ENCODE measurements at regions not wholly inside any gene's neighbourhood (a gene's known extent, or its start where the extent isn't known, plus 50 kb on each side); places are given as distances from the start of the nearest gene placed in this dataset.
"Not testable (repeated sequence)": the region's sequence is repeated elsewhere in the genome, so short reads cannot be mapped to it uniquely, and the experiment has no call there.

DNA sequence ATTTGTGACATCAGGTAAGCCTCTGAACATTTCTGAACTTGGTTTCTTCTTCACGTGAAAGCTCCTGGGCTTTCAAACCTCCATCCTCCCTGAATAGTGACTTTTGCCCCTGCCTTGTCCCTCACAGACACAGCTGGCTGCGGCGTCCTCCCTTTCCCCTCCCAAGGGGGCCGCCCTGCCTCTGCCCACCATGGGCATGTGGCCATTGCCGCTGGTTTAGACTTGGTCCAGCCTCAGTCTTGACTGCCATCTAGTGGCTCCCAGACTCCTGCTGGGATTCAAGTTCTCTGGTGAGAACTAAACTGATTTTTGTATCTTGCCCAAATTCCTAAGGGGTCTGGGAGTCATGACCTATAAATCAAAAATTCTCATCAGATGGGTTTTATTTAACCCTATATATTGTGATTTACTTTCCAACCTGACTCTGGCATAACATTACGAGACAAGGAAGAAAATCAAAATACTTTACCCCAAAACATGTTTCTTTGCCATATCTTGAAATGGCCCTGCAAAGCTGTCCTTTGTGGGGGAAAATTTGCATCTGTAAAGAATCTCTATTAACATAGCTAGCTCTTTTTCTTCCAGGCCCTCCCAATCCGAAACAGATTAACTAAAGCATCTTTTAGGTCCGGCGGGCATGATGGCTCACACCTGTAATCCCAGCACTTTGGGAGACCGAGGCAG lies 73.9 kb upstream of the SEC14L1 start:
- TF ChIP-seq, protein P1, sequence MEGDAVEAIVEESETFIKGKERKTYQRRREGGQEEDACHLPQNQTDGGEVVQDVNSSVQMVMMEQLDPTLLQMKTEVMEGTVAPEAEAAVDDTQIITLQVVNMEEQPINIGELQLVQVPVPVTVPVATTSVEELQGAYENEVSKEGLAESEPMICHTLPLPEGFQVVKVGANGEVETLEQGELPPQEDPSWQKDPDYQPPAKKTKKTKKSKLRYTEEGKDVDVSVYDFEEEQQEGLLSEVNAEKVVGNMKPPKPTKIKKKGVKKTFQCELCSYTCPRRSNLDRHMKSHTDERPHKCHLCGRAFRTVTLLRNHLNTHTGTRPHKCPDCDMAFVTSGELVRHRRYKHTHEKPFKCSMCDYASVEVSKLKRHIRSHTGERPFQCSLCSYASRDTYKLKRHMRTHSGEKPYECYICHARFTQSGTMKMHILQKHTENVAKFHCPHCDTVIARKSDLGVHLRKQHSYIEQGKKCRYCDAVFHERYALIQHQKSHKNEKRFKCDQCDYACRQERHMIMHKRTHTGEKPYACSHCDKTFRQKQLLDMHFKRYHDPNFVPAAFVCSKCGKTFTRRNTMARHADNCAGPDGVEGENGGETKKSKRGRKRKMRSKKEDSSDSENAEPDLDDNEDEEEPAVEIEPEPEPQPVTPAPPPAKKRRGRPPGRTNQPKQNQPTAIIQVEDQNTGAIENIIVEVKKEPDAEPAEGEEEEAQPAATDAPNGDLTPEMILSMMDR (conservative IDR thresholded peaks at IDR 0.05; ENCODE audit: low read depth, low read length), result peak; percentile 81
- TF ChIP-seq RAD21 (IDR thresholded peaks at IDR 0.05; ENCODE audit: low read length), result peak; percentile 88
- TF ChIP-seq MAFK (IDR thresholded peaks at IDR 0.05; ENCODE audit: low read depth, low read length); POLR2A (IDR thresholded peaks at IDR 0.05; ENCODE audit: low read depth, low read length); MXI1 (IDR thresholded peaks at IDR 0.05; ENCODE audit: borderline replicate concordance, low read depth, low read length): not testable (repeated sequence)
- TF ChIP-seq, protein P2, sequence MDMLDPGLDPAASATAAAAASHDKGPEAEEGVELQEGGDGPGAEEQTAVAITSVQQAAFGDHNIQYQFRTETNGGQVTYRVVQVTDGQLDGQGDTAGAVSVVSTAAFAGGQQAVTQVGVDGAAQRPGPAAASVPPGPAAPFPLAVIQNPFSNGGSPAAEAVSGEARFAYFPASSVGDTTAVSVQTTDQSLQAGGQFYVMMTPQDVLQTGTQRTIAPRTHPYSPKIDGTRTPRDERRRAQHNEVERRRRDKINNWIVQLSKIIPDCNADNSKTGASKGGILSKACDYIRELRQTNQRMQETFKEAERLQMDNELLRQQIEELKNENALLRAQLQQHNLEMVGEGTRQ (IDR thresholded peaks at IDR 0.05; ENCODE audit: low read depth, low read length), result peak; percentile 25; the same call in 1 of the 2 replicates

Measured in IMR-90 (cell line).